H1 (cell line): ENCODE measurements at regions not wholly inside any gene's neighbourhood (a gene's known extent, or its start where the extent isn't known, plus 50 kb on each side); places are given as distances from the start of the nearest gene placed in this dataset.

Experiments
- CEBPB ChIP-seq: IDR thresholded peaks from 2 replicates; pipeline ENCODE4 v1.6.1; 2012; ENCODE audit warnings: low read depth, low read length
- CHD2 ChIP-seq: IDR thresholded peaks from 2 replicates; pipeline ENCODE4 v1.6.1; 2012; ENCODE audit warnings: low read length, improper control_type of control experiment
- CHD7 ChIP-seq: fragments of 300-600 bp; sonication (generic); IDR thresholded peaks from 2 replicates; pipeline ENCODE4 v1.7.1; 2012; ENCODE audit warnings: low read length, moderate library complexity, mild to moderate bottlenecking, inconsistent platforms; ENCODE audit not compliant: insufficient replicate concordance
- EP300 ChIP-seq, 2 experiments: IDR thresholded peaks; 1 replicate in 1 of 2; 2 replicates in 1 of 2; pipeline ENCODE4 v1.6.1; 2011 to 2012; ENCODE audit warnings: low read depth in 2 of 2, low read length in 2 of 2, mild to moderate bottlenecking in 2 of 2, borderline replicate concordance in 1 of 2, inconsistent platforms in 1 of 2, moderate library complexity in 1 of 2
- FOSL1 ChIP-seq: IDR thresholded peaks from 2 replicates; pipeline ENCODE4 v1.6.1; 2011; ENCODE audit warnings: mild to moderate bottlenecking, low read depth, low read length, moderate library complexity; ENCODE audit not compliant: insufficient read depth
- KDM1A ChIP-seq: fragments of 200-600, 300-600 bp; sonication (generic); IDR thresholded peaks from 2 replicates; pipeline ENCODE4 v1.7.1; 2016; ENCODE audit warnings: mild to moderate bottlenecking, low read length, borderline replicate concordance
- MAX ChIP-seq: IDR thresholded peaks from 2 replicates; pipeline ENCODE4 v1.6.1; 2012; ENCODE audit warnings: inconsistent platforms
- NANOG ChIP-seq: IDR thresholded peaks from 2 replicates; pipeline ENCODE4 v1.6.1; 2011; ENCODE audit warnings: low read length, low read depth, mild to moderate bottlenecking, inconsistent platforms; ENCODE audit not compliant: insufficient read depth, poor library complexity, severe bottlenecking
- SUZ12 ChIP-seq: fragments of 200-600 bp; sonication (generic); IDR thresholded peaks from 2 replicates; pipeline ENCODE4 v1.6.1; 2012; ENCODE audit warnings: mild to moderate bottlenecking, inconsistent platforms, low read length, moderate library complexity, mixed read lengths
- TF ChIP-seq, protein P1 (sequence below): IDR thresholded peaks from 2 replicates; pipeline ENCODE4 v1.6.1; 2012; ENCODE audit warnings: low read length, inconsistent platforms

DNA sequence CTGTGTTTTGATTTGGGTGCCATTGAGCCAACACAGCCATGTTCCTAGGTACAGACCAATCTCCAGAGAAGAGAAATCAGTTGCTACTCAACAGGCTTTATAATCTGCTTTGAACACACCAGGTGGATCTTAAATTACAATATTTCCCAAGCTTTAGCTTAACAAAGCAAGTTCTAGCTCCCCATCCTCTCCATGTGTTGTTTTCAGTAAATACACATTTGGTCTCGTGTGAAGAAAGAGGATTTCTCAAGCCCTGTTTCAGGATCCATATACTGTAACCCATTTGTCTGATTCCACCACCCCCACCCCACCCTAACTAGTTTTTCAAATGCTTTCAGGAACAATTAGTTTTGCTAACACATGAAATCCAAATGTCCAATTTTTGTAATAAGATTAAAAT lies 109.6 kb upstream of the NIPBL start (continued):
- TF ChIP-seq CHD7 (no peak), EP300 (IDR thresholded peaks at IDR 0.05; ENCODE audit: borderline replicate concordance in 1 of 2, low read depth in 2 of 2, low read length in 2 of 2) (no peak), CEBPB (no peak), MAX (no peak), NANOG (no peak), KDM1A (no peak), SUZ12 (no peak), FOSL1 (no peak), CHD2 (no peak)
- TF ChIP-seq, protein P1, sequence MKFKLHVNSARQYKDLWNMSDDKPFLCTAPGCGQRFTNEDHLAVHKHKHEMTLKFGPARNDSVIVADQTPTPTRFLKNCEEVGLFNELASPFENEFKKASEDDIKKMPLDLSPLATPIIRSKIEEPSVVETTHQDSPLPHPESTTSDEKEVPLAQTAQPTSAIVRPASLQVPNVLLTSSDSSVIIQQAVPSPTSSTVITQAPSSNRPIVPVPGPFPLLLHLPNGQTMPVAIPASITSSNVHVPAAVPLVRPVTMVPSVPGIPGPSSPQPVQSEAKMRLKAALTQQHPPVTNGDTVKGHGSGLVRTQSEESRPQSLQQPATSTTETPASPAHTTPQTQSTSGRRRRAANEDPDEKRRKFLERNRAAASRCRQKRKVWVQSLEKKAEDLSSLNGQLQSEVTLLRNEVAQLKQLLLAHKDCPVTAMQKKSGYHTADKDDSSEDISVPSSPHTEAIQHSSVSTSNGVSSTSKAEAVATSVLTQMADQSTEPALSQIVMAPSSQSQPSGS, result no peak
